ENCODE measurements at regions not wholly inside any gene's neighbourhood (a gene's known extent, or its start where the extent isn't known, plus 50 kb on each side); places are given as distances from the start of the nearest gene placed in this dataset.

DNA sequence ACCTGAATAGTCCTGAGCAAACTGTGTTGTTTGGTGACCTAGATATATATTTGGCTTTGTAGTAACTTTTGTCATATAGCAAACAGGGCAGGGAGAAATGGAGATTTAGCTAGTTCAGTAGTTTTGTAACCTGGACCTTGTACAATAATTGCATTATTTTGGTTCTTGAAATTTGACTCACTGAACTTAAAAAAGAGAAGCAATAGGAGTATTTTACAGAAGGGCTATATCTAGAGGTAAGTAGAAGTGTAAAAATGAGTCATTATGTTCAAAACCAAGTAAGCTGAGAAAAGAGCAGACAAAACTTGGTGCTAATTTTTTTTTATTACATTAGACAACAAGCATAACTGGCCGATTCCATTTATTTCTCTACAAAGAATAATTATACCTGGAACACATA lies 505.4 kb downstream of the ZIC1 start:
- Histone ChIP-seq H3K79me2 (ENCODE audit: low read length) (no peaks in the 10 kb centered on the region), H3K9ac (ENCODE audit: low read length) (no peak overlapping the region), H3K9me3 (ENCODE audit: low read length) (no peaks in the 10 kb centered on the region), H3K27me3 (ENCODE audit: low read length) (no peaks in the 10 kb centered on the region), H3K36me3 (ENCODE audit: insufficient read depth, low read length) (no peaks in the 10 kb centered on the region), H2AFZ (ENCODE audit: low read length) (no peak overlapping the region), H3K4me3 (ENCODE audit: low read length) (no peak overlapping the region), H4K20me1 (ENCODE audit: insufficient read depth, low read depth, low read length) (no peaks in the 10 kb centered on the region), H3K4me2 (ENCODE audit: low read depth, low read length, poor library complexity, severe bottlenecking) (no peak overlapping the region), H3K4me1 (ENCODE audit: low read length) (no peaks in the 10 kb centered on the region), H3K9me2 (replicated peaks; ENCODE audit: insufficient read depth, low read length) (0 out of 2 replicates have a peak, but pooled peaks cover 11% of the 10 kb centered on the region), H3K27ac (ENCODE audit: low read length) (no peak overlapping the region)
- DNase-seq: no peak

DNA sequence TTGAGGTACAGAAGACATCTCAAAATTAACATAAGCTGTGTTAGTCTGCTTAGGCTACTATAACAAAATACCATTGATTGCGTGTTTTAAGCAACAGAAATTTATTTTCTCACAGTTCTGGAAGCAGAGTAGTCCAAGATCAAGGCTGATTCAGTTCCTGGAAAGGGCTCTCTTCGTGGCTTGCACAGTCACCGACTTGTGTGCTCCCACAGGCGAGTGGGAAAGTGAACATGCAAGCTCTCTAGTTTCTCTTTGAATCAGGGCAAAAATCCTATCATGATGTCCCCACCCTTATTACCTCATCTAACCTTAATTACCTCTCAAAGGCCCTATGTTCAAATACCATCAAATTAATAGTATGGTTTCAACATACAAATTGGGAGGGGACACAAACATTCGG lies 505.9 kb downstream of the ZIC1 start:
- H3K9me3 ChIP-seq (ENCODE audit: low read length): no peaks in the 10 kb centered on the region
- no peaks in the 10 kb centered on the region for H3K79me2 ChIP-seq (ENCODE audit: low read length)
- H2AFZ ChIP-seq (ENCODE audit: low read length): no peak overlapping the region
- H3K4me2 ChIP-seq (ENCODE audit: low read depth, low read length, poor library complexity, severe bottlenecking): no peak overlapping the region
- H3K9me2 ChIP-seq (replicated peaks; ENCODE audit: insufficient read depth, low read length): 0 out of 2 replicates have a peak, but pooled peaks cover 11% of the 10 kb centered on the region
- no peaks in the 10 kb centered on the region for H3K27me3 ChIP-seq (ENCODE audit: low read length)
- no peak overlapping the region for H3K27ac ChIP-seq (ENCODE audit: low read length)
- no peaks in the 10 kb centered on the region for H3K36me3 ChIP-seq (ENCODE audit: insufficient read depth, low read length)
- no peak overlapping the region for H3K9ac ChIP-seq (ENCODE audit: low read length)
- no peaks in the 10 kb centered on the region for H4K20me1 ChIP-seq (ENCODE audit: insufficient read depth, low read depth, low read length)
- no peak overlapping the region for H3K4me3 ChIP-seq (ENCODE audit: low read length)
- H3K4me1 ChIP-seq (ENCODE audit: low read length): no peaks in the 10 kb centered on the region
- no peak for DNase-seq

DNA sequence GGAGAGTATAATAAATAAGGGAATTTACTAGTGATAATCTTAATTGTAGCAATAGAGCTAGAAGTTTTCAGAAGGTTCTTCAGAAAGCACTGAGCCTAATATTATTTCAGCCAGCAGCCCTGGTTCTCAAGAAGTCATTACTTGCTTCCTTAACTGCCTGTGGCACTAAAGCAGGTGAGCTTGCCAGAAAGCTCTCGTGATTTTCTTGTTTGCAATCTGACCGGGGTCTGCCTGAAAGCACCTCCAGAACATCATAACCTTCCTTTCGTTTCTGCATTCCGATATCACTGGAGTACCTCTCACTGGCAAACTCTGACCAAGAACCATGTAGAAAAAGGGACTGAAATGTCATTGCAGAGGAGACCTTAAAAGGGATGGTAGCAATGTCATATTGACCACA lies 510.3 kb downstream of the ZIC1 start:
- 0 out of 2 replicates have a peak, but pooled peaks cover under 1% of the 10 kb centered on the region for H3K9me2 ChIP-seq (replicated peaks; ENCODE audit: insufficient read depth, low read length)
- no peaks in the 10 kb centered on the region for H3K9me3 ChIP-seq (ENCODE audit: low read length)
- no peak overlapping the region for H3K27ac ChIP-seq (ENCODE audit: low read length)
- no peaks in the 10 kb centered on the region for H4K20me1 ChIP-seq (ENCODE audit: insufficient read depth, low read depth, low read length)
- H3K4me1 ChIP-seq (ENCODE audit: low read length): no peaks in the 10 kb centered on the region
- no peaks in the 10 kb centered on the region for H3K79me2 ChIP-seq (ENCODE audit: low read length)
- H3K9ac ChIP-seq (ENCODE audit: low read length): no peak overlapping the region
- H3K4me2 ChIP-seq (ENCODE audit: low read depth, low read length, poor library complexity, severe bottlenecking): no peak overlapping the region
- H2AFZ ChIP-seq (ENCODE audit: low read length): no peak overlapping the region
- H3K27me3 ChIP-seq (ENCODE audit: low read length): no peaks in the 10 kb centered on the region
- DNase-seq: no peak
- H3K4me3 ChIP-seq (ENCODE audit: low read length): no peak overlapping the region
- H3K36me3 ChIP-seq (ENCODE audit: insufficient read depth, low read length): no peaks in the 10 kb centered on the region

DNA sequence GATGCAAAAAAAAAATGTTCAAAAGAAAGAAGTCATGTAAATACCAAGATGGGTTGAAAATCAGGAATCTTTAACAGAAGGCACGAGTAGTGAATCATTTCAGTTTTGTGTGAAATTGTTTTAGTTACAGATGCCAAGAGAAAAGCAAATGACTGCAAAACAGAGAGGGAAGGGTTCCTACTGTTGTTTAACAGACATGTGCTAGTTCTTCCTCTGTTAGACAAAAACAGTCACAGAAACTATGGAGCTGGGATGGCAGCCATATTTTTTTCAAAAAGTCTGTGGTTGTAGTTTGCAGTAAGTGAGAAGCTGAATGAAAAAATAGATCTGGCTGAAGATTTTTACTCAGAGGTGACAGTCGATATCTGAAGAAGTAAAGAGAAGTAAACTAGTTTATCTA lies 511.9 kb downstream of the ZIC1 start:
- no peaks in the 10 kb centered on the region for H3K9me3 ChIP-seq (ENCODE audit: low read length)
- H4K20me1 ChIP-seq (ENCODE audit: insufficient read depth, low read depth, low read length): no peaks in the 10 kb centered on the region
- H3K9me2 ChIP-seq (replicated peaks; ENCODE audit: insufficient read depth, low read length): no peaks in the 10 kb centered on the region
- no peak overlapping the region for H3K27ac ChIP-seq (ENCODE audit: low read length)
- no peak overlapping the region for H3K4me3 ChIP-seq (ENCODE audit: low read length)
- no peaks in the 10 kb centered on the region for H3K36me3 ChIP-seq (ENCODE audit: insufficient read depth, low read length)
- H3K9ac ChIP-seq (ENCODE audit: low read length): no peak overlapping the region
- H3K79me2 ChIP-seq (ENCODE audit: low read length): no peaks in the 10 kb centered on the region
- H2AFZ ChIP-seq (ENCODE audit: low read length): no peak overlapping the region
- no peak overlapping the region for H3K4me2 ChIP-seq (ENCODE audit: low read depth, low read length, poor library complexity, severe bottlenecking)
- H3K4me1 ChIP-seq (ENCODE audit: low read length): no peaks in the 10 kb centered on the region
- DNase-seq: no peak
- H3K27me3 ChIP-seq (ENCODE audit: low read length): no peaks in the 10 kb centered on the region

DNA sequence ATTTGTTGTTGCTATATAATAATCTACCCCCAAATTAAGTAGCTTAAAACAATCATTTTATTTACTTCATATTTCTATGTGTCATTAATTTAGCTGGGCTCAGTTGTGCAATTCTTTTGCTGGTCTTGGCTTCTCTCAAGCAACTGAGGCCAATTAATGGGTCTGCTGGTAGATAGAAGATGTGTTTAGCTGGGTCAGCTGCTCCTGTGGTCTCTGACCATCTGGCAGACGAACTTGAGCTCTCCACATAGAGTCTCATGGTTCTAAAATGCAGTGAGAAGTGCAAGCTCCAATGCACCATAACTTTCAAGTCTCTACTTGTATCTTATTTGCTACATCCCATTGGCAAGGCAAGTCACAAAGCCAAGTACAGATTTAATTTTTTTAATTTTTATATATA lies 515.6 kb downstream of the ZIC1 start:
- Histone ChIP-seq H3K27ac (ENCODE audit: low read length) (no peak overlapping the region), H4K20me1 (ENCODE audit: insufficient read depth, low read depth, low read length) (no peaks in the 10 kb centered on the region), H3K27me3 (ENCODE audit: low read length) (no peaks in the 10 kb centered on the region), H3K9me3 (ENCODE audit: low read length) (no peaks in the 10 kb centered on the region), H3K79me2 (ENCODE audit: low read length) (no peaks in the 10 kb centered on the region), H3K9me2 (replicated peaks; ENCODE audit: insufficient read depth, low read length) (no peaks in the 10 kb centered on the region), H3K9ac (ENCODE audit: low read length) (no peak overlapping the region), H3K4me2 (ENCODE audit: low read depth, low read length, poor library complexity, severe bottlenecking) (no peak overlapping the region), H3K4me1 (ENCODE audit: low read length) (no peaks in the 10 kb centered on the region), H3K4me3 (ENCODE audit: low read length) (no peak overlapping the region), H3K36me3 (ENCODE audit: insufficient read depth, low read length) (no peaks in the 10 kb centered on the region), H2AFZ (ENCODE audit: low read length) (no peak overlapping the region)
- DNase-seq: no peak

DNA sequence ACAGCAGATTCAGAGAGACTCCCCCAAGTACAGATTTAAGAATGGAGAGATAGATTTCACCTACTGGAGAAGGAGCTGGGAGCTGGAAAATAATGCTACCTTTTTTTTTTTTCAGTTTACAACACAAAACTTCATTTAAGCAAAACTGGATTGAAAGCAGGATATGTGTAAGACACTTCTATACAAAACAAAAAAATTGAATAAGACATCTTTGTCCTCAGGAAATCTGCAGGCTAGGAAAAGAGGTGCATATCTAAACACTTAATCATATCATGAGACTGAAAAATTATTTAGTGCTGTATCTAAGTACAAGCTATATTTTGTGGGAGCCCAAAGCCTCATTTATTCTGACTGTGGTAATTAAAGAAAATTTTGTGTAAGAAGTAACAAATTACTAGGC lies 516.1 kb downstream of the ZIC1 start:
- no peak overlapping the region for H3K4me3 ChIP-seq (ENCODE audit: low read length)
- no peak overlapping the region for H3K27ac ChIP-seq (ENCODE audit: low read length)
- no peak overlapping the region for H3K9ac ChIP-seq (ENCODE audit: low read length)
- H3K79me2 ChIP-seq (ENCODE audit: low read length): no peaks in the 10 kb centered on the region
- DNase-seq: no peak
- no peaks in the 10 kb centered on the region for H3K27me3 ChIP-seq (ENCODE audit: low read length)
- H3K9me2 ChIP-seq (replicated peaks; ENCODE audit: insufficient read depth, low read length): no peaks in the 10 kb centered on the region
- no peak overlapping the region for H3K4me2 ChIP-seq (ENCODE audit: low read depth, low read length, poor library complexity, severe bottlenecking)
- H3K36me3 ChIP-seq (ENCODE audit: insufficient read depth, low read length): no peaks in the 10 kb centered on the region
- H4K20me1 ChIP-seq (ENCODE audit: insufficient read depth, low read depth, low read length): no peaks in the 10 kb centered on the region
- no peaks in the 10 kb centered on the region for H3K9me3 ChIP-seq (ENCODE audit: low read length)
- no peaks in the 10 kb centered on the region for H3K4me1 ChIP-seq (ENCODE audit: low read length)
- H2AFZ ChIP-seq (ENCODE audit: low read length): no peak overlapping the region

DNA sequence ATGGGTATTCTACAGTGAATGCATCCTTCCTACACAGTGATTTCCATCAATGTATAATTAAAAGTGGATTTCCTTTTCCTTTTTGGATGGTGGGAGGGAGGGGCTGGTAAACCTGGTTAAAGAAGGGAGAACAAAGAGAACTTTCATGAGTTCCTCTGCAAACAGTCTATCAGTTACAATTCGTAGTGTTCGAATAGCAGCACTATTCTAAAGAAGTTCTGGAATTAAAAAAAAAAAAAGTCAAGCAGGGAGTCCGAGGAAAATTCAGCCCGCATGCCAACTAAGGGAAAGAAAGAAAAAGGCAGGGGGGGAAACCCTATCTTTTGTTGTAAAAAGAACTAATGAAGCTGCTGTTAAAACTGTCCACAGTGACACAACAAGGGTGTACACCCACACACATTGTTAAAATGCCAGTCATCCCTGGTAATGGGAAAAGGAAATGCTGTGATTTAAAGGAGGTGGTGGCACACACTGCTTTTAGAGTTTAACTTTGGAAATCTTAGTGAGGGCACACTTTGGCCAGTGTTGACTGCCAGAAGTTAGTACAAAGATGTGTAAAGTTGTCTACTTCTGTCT lies 521.2 kb downstream of the ZIC1 start:
- Histone ChIP-seq H2AFZ (ENCODE audit: low read length) (no peak overlapping the region), H3K79me2 (ENCODE audit: low read length) (no peaks in the 10 kb centered on the region), H3K9me3 (ENCODE audit: low read length) (no peaks in the 10 kb centered on the region), H3K4me1 (ENCODE audit: low read length) (no peaks in the 10 kb centered on the region), H3K27me3 (ENCODE audit: low read length) (no peaks in the 10 kb centered on the region), H3K27ac (ENCODE audit: low read length) (no peak overlapping the region), H3K36me3 (ENCODE audit: insufficient read depth, low read length) (no peaks in the 10 kb centered on the region), H4K20me1 (ENCODE audit: insufficient read depth, low read depth, low read length) (no peaks in the 10 kb centered on the region), H3K9me2 (replicated peaks; ENCODE audit: insufficient read depth, low read length) (no peaks in the 10 kb centered on the region), H3K4me2 (ENCODE audit: low read depth, low read length, poor library complexity, severe bottlenecking) (no peak overlapping the region), H3K9ac (ENCODE audit: low read length) (no peak overlapping the region), H3K4me3 (ENCODE audit: low read length) (no peak overlapping the region)
- no peak for DNase-seq

DNA sequence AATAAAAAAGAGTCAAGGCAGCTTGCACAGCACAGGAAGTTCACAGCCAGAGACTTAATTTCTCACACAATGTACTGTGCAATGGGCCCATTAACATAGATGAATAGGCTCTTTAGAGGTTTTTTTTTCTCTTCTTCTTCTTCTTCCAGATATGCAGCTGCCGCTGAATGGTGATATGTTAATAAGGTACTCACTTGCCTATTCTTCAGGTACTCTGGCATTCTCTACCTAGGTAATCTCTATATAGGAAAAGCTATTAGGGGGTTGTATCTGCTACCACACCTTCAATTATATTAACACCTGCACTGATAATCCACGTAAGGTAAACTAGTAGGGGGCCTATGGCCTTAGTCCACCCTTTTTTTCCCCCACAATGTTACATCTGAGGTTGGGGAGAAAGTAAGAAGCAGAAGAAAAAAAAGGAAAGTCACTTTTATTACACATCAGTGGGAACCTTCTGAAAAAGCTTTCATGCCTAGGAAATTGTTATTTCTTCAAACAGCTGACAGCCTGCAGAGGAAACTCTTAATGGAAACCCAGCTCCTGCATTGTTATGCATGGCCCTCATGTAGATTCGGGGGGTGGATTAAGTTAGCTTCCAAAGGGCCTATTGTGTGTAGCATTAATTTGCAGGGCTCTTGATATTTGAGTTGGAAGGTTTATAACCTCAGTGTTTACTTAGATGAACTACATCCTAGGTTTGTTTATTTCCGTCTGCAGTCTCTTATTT lies 525.5 kb downstream of the ZIC1 start:
- no peaks in the 10 kb centered on the region for H3K79me2 ChIP-seq (ENCODE audit: low read length)
- no peak overlapping the region for H3K27ac ChIP-seq (ENCODE audit: low read length)
- H2AFZ ChIP-seq (ENCODE audit: low read length): no peak overlapping the region
- H3K4me3 ChIP-seq (ENCODE audit: low read length): no peak overlapping the region
- no peaks in the 10 kb centered on the region for H4K20me1 ChIP-seq (ENCODE audit: insufficient read depth, low read depth, low read length)
- DNase-seq: no peak
- H3K36me3 ChIP-seq (ENCODE audit: insufficient read depth, low read length): no peaks in the 10 kb centered on the region
- no peaks in the 10 kb centered on the region for H3K9me2 ChIP-seq (replicated peaks; ENCODE audit: insufficient read depth, low read length)
- no peaks in the 10 kb centered on the region for H3K4me1 ChIP-seq (ENCODE audit: low read length)
- H3K9me3 ChIP-seq (ENCODE audit: low read length): no peaks in the 10 kb centered on the region
- H3K9ac ChIP-seq (ENCODE audit: low read length): no peak overlapping the region
- no peak overlapping the region for H3K4me2 ChIP-seq (ENCODE audit: low read depth, low read length, poor library complexity, severe bottlenecking)
- no peaks in the 10 kb centered on the region for H3K27me3 ChIP-seq (ENCODE audit: low read length)

All from Karpas-422 (cell line).